DMS153 (cell line): ENCODE measurements at regions not wholly inside any gene's neighbourhood (a gene's known extent, or its start where the extent isn't known, plus 50 kb on each side); places are given as distances from the start of the nearest gene placed in this dataset.

Source experiments
- DNase-seq: peaks from one replicate; lab custom pipeline; 2025; lab: John Stamatoyannopoulos, UW

- peak; percentile 69 for DNase-seq
Measured at GRCh38 chr12:132407451-132407961, 78.1 kb upstream of the GALNT9 start.

- no peak for DNase-seq
Measured at GRCh38 chr12:132406493-132407450, 77.4 kb upstream of the GALNT9 start.

GRCh38 chr12:132405742-132406251 lies 76.4 kb upstream of the GALNT9 start:
- DNase-seq = no peak

GRCh38 chr12:132404951-132405741 lies 75.8 kb upstream of the GALNT9 start:
- no peak for DNase-seq

- no peak for DNase-seq
Measured at GRCh38 chr12:132404435-132404855, 75.1 kb upstream of the GALNT9 start.

- DNase-seq = no peak
Measured at GRCh38 chr12:132403636-132404434, 74.4 kb upstream of the GALNT9 start.

- DNase-seq = no peak
Measured at GRCh38 chr12:132402831-132403416, 73.5 kb upstream of the GALNT9 start.

- no peak for DNase-seq
Measured at GRCh38 chr12:132401982-132402381, 72.6 kb upstream of the GALNT9 start.

GRCh38 chr12:132400011-132400641 lies 70.7 kb upstream of the GALNT9 start:
- DNase-seq = peak; percentile 23

GRCh38 chr12:132399092-132400010 lies 70.0 kb upstream of the GALNT9 start:
- DNase-seq = peak; percentile 58

GRCh38 chr12:132398386-132398991 lies 69.1 kb upstream of the GALNT9 start:
- DNase-seq = peak; percentile 66

- DNase-seq = no peak
Measured at GRCh38 chr12:132397934-132398385, 68.6 kb upstream of the GALNT9 start.

GRCh38 chr12:132397152-132397933 lies 68.0 kb upstream of the GALNT9 start:
- peak; percentile 92 for DNase-seq

GRCh38 chr12:132396657-132397056 lies 67.3 kb upstream of the GALNT9 start:
- peak; percentile 39 for DNase-seq

- DNase-seq = no peak
Measured at GRCh38 chr12:132395908-132396305, 66.5 kb upstream of the GALNT9 start.

GRCh38 chr12:132395192-132395907 lies 66.0 kb upstream of the GALNT9 start:
- DNase-seq = no peak
